GM23338 (cell line): ENCODE measurements at regions not wholly inside any gene's neighbourhood (a gene's known extent, or its start where the extent isn't known, plus 50 kb on each side); places are given as distances from the start of the nearest gene placed in this dataset.

ENCODE experiments used
- ATAC-seq: fragments of 200-7000 bp; cut with Tn5 transposase; 3 replicates; pipeline ENCODE4 v1.9.1; 2020
- DNase-seq: peaks from one replicate; pipeline ENCODE4 v3.0.0-alpha.2; 2015; ENCODE audit warnings: low spot score
- H2AFZ ChIP-seq: fragments of 200-600 bp; sonication (generic); 2 replicates; pipeline ENCODE4 v1.8.0; 2016; ENCODE audit warnings: antibody characterized with exemption, mild to moderate bottlenecking, moderate library complexity
- H3F3A ChIP-seq: fragments of 200-600 bp; sonication (generic); replicated peaks from 2 replicates; pipeline ENCODE4 v1.8.0; 2017; ENCODE audit warnings: antibody characterized with exemption, mixed run types, low read depth
- H3K27ac ChIP-seq: fragments of 200-600 bp; sonication (generic); 2 replicates; pipeline ENCODE4 v1.6.1; 2016; ENCODE audit warnings: low read depth
- H3K27me3 ChIP-seq: fragments of 200-600 bp; sonication (generic); 2 replicates; pipeline ENCODE4 v1.8.0; 2016; ENCODE audit warnings: mild to moderate bottlenecking, mixed run types, moderate library complexity; ENCODE audit not compliant: insufficient read depth
- H3K36me3 ChIP-seq: fragments of 200-600 bp; sonication (generic); 2 replicates; pipeline ENCODE4 v1.8.0; 2016; ENCODE audit warnings: mild to moderate bottlenecking; ENCODE audit not compliant: insufficient read depth
- H3K4me1 ChIP-seq: fragments of 200-600 bp; sonication (generic); 2 replicates; pipeline ENCODE4 v1.8.0; 2016; ENCODE audit warnings: mild to moderate bottlenecking, moderate library complexity; ENCODE audit not compliant: insufficient read depth
- H3K4me2 ChIP-seq: fragments of 200-600 bp; sonication (generic); 2 replicates; pipeline ENCODE4 v1.7.1; 2017; ENCODE audit warnings: mixed run types
- H3K4me3 ChIP-seq: fragments of 200-600 bp; sonication (generic); 2 replicates; pipeline ENCODE4 v1.6.1; 2016; ENCODE audit warnings: mixed run types
- H3K79me2 ChIP-seq: fragments of 200-600 bp; sonication (generic); replicated peaks from 2 replicates; pipeline ENCODE4 v1.8.0; 2017; ENCODE audit warnings: mild to moderate bottlenecking; ENCODE audit not compliant: insufficient read depth
- H3K9me2 ChIP-seq: fragments of 200-600 bp; sonication (generic); 2 replicates; pipeline ENCODE4 v1.8.0; 2017; ENCODE audit not compliant: insufficient read depth
- H4K20me1 ChIP-seq: fragments of 200-600 bp; sonication (generic); replicated peaks from 2 replicates; pipeline ENCODE4 v1.8.0; 2017; ENCODE audit warnings: mild to moderate bottlenecking; ENCODE audit not compliant: insufficient read depth
- H3K27ac Mint-ChIP-seq: 2 replicates; pipeline ENCODE4 v1.8.0; 2020; ENCODE audit warnings: inconsistent platforms, mild to moderate bottlenecking, moderate library complexity, mixed read lengths
- H3K27me3 Mint-ChIP-seq: 3 replicates; pipeline ENCODE4 v1.8.0; 2022; ENCODE audit warnings: low read depth, mild to moderate bottlenecking, moderate library complexity, mixed read lengths, inconsistent platforms; ENCODE audit not compliant: insufficient read depth, poor library complexity
- H3K36me3 Mint-ChIP-seq: 3 replicates; pipeline ENCODE4 v1.8.0; 2021; ENCODE audit warnings: low read depth, mild to moderate bottlenecking, inconsistent platforms, moderate library complexity, mixed read lengths
- H3K4me1 Mint-ChIP-seq: 3 replicates; pipeline ENCODE4 v1.8.0; 2020; ENCODE audit warnings: mild to moderate bottlenecking, inconsistent platforms, mixed read lengths
- H3K4me3 Mint-ChIP-seq: 3 replicates; pipeline ENCODE4 v1.8.0; 2021; ENCODE audit warnings: moderate library complexity, mild to moderate bottlenecking, inconsistent platforms, mixed read lengths
- H3K9me3 Mint-ChIP-seq: 3 replicates; pipeline ENCODE4 v1.8.0; 2020; ENCODE audit warnings: moderate library complexity, mild to moderate bottlenecking, inconsistent platforms, mixed read lengths
- CREB1 ChIP-seq: fragments of 250-450 bp; sonication (Bioruptor Pico); IDR thresholded peaks from 2 replicates; pipeline ENCODE4 v1.5.0; 2020; ENCODE audit warnings: low read depth, mild to moderate bottlenecking, moderate library complexity
- ETS1 ChIP-seq: IDR thresholded peaks from 2 replicates; pipeline ENCODE4 v1.6.1; 2016; ENCODE audit warnings: antibody characterized with exemption
- EZH2 ChIP-seq: fragments of 200-600 bp; sonication (generic); IDR thresholded peaks from one replicate; pipeline ENCODE4 v1.8.0; 2017; ENCODE audit warnings: antibody characterized with exemption, mild to moderate bottlenecking, low read depth; ENCODE audit not compliant: unreplicated experiment
- JUNB ChIP-seq: IDR thresholded peaks from one replicate; pipeline ENCODE4 v1.6.1; 2016; ENCODE audit warnings: antibody characterized with exemption; ENCODE audit not compliant: unreplicated experiment
- NANOG ChIP-seq: IDR thresholded peaks from 2 replicates; pipeline ENCODE4 v1.6.1; 2016; ENCODE audit warnings: antibody characterized with exemption, borderline replicate concordance
- POLR2AphosphoS5 ChIP-seq: IDR thresholded peaks from 2 replicates; pipeline ENCODE4 v1.6.1; 2016; ENCODE audit warnings: antibody characterized with exemption, low read depth
- STAT1 ChIP-seq: IDR thresholded peaks from one replicate; pipeline ENCODE4 v1.6.1; 2016; ENCODE audit warnings: antibody characterized with exemption; ENCODE audit not compliant: unreplicated experiment
- ZNF114 ChIP-seq: fragments of 250-450 bp; sonication (Bioruptor Pico); IDR thresholded peaks from 2 replicates; pipeline ENCODE4 v1.5.0; 2020; ENCODE audit warnings: mild to moderate bottlenecking, moderate library complexity
- ZNF331 ChIP-seq: fragments of 250-450 bp; sonication (Bioruptor Pico); IDR thresholded peaks from 2 replicates; pipeline ENCODE4 v1.5.0; 2020; ENCODE audit warnings: low read depth, mild to moderate bottlenecking, moderate library complexity
- ZNF462 ChIP-seq: fragments of 250-450 bp; sonication (Bioruptor Pico); IDR thresholded peaks from 2 replicates; pipeline ENCODE4 v1.5.0; 2020; ENCODE audit warnings: mild to moderate bottlenecking, moderate library complexity

GRCh38 chr16:80113873-80114574 lies 426.8 kb upstream of the DYNLRB2 start:
- H3K79me2 ChIP-seq: no peaks in the 10 kb centered on the region
- Mint-ChIP-seq H3K4me1 (no peaks in the 10 kb centered on the region), H3K27ac (no peak overlapping the region), H3K27me3 (peaks cover 4% of the 10 kb centered on the region), H3K36me3 (no peaks in the 10 kb centered on the region), H3K9me3 (no peaks in the 10 kb centered on the region; the same call in 2 of the 3 replicates), H3K4me3 (no peak overlapping the region)
- H3F3A ChIP-seq: no peaks in the 10 kb centered on the region
- no peak overlapping the region for H3K4me3 ChIP-seq
- peaks cover 5% of the 10 kb centered on the region; the same call in 1 of the 2 replicates for H3K4me1 ChIP-seq
- H3K27ac ChIP-seq: no peak overlapping the region
- H3K4me2 ChIP-seq: no peak overlapping the region
- ATAC-seq (no peak), DNase-seq (no peak)
- H3K36me3 ChIP-seq: no peaks in the 10 kb centered on the region
- H3K27me3 ChIP-seq: no peaks in the 10 kb centered on the region
- H3K9me2 ChIP-seq: peaks cover 8% of the 10 kb centered on the region; the same call in 1 of the 2 replicates
- H4K20me1 ChIP-seq: no peaks in the 10 kb centered on the region
- H2AFZ ChIP-seq: no peak overlapping the region
- TF ChIP-seq JUNB (no peak), EZH2 (no peak), NANOG (no peak), STAT1 (no peak)

- Histone ChIP-seq H3K4me3 (no peak overlapping the region), H3F3A (no peaks in the 10 kb centered on the region), H3K27ac (no peak overlapping the region), H3K4me1 (peaks cover 7% of the 10 kb centered on the region), H3K36me3 (no peaks in the 10 kb centered on the region), H3K79me2 (no peaks in the 10 kb centered on the region), H3K9me2 (peaks cover 4% of the 10 kb centered on the region; the same call in 1 of the 2 replicates), H4K20me1 (no peaks in the 10 kb centered on the region), H3K4me2 (no peak overlapping the region), H2AFZ (no peak overlapping the region; the same call in 1 of the 2 replicates), H3K27me3 (no peaks in the 10 kb centered on the region)
- no peak overlapping the region for H3K27ac Mint-ChIP-seq
- H3K4me1 Mint-ChIP-seq: peaks cover 8% of the 10 kb centered on the region; the same call in 2 of the 3 replicates
- no peaks in the 10 kb centered on the region for H3K36me3 Mint-ChIP-seq
- peaks cover 2% of the 10 kb centered on the region for H3K27me3 Mint-ChIP-seq
- no peak for DNase-seq
- ATAC-seq: no peak
- H3K9me3 Mint-ChIP-seq: no peaks in the 10 kb centered on the region; the same call in 2 of the 3 replicates
- TF ChIP-seq ZNF114 (CRISPR knock-in tag) (no peak), ETS1 (no peak), POLR2AphosphoS5 (no peak), ZNF331 (CRISPR knock-in tag) (no peak), CREB1 (CRISPR knock-in tag) (no peak)
- no peak overlapping the region for H3K4me3 Mint-ChIP-seq
These were observed 431.2 kb upstream of the DYNLRB2 start for GRCh38 chr16:80109581-80109980.

- H3K79me2 ChIP-seq: no peaks in the 10 kb centered on the region
- peaks cover 12% of the 10 kb centered on the region for H3K4me1 ChIP-seq
- no peaks in the 10 kb centered on the region for H3K36me3 ChIP-seq
- H3K27me3 Mint-ChIP-seq: peaks cover 10% of the 10 kb centered on the region
- no peaks in the 10 kb centered on the region for H3K27me3 ChIP-seq
- no peaks in the 10 kb centered on the region for H3K36me3 Mint-ChIP-seq
- no peaks in the 10 kb centered on the region for H4K20me1 ChIP-seq
- no peak overlapping the region for H3K27ac Mint-ChIP-seq
- no peak overlapping the region for H3K4me3 Mint-ChIP-seq
- H3F3A ChIP-seq: no peaks in the 10 kb centered on the region
- H3K27ac ChIP-seq: no peak overlapping the region
- H3K9me3 Mint-ChIP-seq: no peaks in the 10 kb centered on the region; the same call in 2 of the 3 replicates
- ATAC-seq (no peak), DNase-seq (no peak)
- H3K4me1 Mint-ChIP-seq: peaks cover 20% of the 10 kb centered on the region
- H2AFZ ChIP-seq: no peak overlapping the region
- peaks cover 4% of the 10 kb centered on the region; the same call in 1 of the 2 replicates for H3K9me2 ChIP-seq
- H3K4me3 ChIP-seq: no peak overlapping the region
- no peak overlapping the region for H3K4me2 ChIP-seq
- TF ChIP-seq ZNF114 (CRISPR knock-in tag) (no peak), JUNB (no peak), ZNF462 (CRISPR knock-in tag) (no peak)
These were observed 432.9 kb upstream of the DYNLRB2 start for GRCh38 chr16:80107900-80108299.
